ENCODE measurements at regions not wholly inside any gene's neighbourhood (a gene's known extent, or its start where the extent isn't known, plus 50 kb on each side); places are given as distances from the start of the nearest gene placed in this dataset.

- no peak for TF ChIP-seq POLR2A (IDR thresholded peaks at IDR 0.05)
- TF ChIP-seq, protein P1, sequence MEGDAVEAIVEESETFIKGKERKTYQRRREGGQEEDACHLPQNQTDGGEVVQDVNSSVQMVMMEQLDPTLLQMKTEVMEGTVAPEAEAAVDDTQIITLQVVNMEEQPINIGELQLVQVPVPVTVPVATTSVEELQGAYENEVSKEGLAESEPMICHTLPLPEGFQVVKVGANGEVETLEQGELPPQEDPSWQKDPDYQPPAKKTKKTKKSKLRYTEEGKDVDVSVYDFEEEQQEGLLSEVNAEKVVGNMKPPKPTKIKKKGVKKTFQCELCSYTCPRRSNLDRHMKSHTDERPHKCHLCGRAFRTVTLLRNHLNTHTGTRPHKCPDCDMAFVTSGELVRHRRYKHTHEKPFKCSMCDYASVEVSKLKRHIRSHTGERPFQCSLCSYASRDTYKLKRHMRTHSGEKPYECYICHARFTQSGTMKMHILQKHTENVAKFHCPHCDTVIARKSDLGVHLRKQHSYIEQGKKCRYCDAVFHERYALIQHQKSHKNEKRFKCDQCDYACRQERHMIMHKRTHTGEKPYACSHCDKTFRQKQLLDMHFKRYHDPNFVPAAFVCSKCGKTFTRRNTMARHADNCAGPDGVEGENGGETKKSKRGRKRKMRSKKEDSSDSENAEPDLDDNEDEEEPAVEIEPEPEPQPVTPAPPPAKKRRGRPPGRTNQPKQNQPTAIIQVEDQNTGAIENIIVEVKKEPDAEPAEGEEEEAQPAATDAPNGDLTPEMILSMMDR (IDR thresholded peaks at IDR 0.05), result no peak
Observed at GRCh38 chr15:69906256-69907185, 191.2 kb downstream of the TLE3 start.
